HG02840 (cell line): ENCODE measurements at regions not wholly inside any gene's neighbourhood (a gene's known extent, or its start where the extent isn't known, plus 50 kb on each side); places are given as distances from the start of the nearest gene placed in this dataset.
"Not testable (repeated sequence)": the region's sequence is repeated elsewhere in the genome, so short reads cannot be mapped to it uniquely, and the experiment has no call there.

Experiments used
- ATAC-seq: cut with Tn5 transposase; IDR thresholded peaks from one replicate; pipeline ENCODE4 v1.9.1; 2021; ENCODE audit warnings: mild to moderate bottlenecking, moderate library complexity, moderate number of reproducible peaks; ENCODE audit not compliant: unreplicated experiment, low FRiP score

DNA sequence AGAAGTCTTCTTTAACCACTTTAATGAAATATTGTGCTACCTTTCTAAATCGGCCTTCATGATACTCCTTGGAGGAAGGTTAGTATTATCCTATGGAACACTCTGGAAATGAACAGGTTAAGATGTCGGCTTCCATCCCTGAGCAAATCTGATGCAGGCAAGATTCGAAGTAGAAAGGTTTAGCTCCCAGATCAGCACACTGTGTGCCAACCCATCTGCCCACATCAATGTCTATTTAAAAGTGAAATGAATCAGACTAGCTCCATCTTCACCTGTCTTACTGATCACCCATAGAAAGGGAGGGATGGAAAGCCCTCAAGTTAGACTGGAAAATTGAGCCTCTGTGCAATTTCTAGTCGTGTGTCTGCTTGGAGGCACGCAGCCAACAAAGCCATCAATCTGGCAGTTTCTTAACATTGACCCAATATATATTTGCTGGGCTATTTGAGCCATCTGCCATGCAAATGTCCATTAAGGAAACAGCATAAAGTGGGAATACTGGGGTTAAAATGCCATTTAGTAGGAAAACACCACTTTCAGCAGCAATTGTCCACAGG is 506.1 kb downstream of the RMST start:
- no peak for ATAC-seq

DNA sequence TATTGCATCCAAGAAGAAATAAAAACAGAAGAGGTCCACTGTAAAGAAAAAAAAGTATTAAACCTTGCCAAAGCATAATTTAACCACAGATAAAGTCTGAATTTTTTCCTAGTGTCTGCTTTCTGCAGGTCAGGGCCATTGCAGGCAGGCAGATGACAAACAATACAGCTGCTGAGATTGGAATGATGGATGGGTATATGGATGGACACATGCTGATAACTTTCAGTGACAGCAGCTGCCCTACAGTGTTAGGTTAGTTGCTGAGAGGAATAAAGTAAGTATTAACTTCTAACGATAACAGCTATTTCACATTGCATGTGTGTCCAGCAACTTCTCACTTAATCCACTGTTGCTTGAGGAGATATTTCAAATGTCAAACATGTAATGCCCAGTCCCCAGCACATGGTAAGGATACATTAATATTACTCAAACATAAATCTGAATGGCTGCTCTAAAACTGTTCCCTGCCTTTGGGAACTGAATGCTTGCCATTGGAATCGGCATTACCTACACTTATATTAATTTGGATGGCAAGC is 515.3 kb downstream of the RMST start:
- ATAC-seq, result no peak

GRCh38 chr12:97982684-97983083 is 520.1 kb downstream of the RMST start:
- ATAC-seq, result no peak

DNA sequence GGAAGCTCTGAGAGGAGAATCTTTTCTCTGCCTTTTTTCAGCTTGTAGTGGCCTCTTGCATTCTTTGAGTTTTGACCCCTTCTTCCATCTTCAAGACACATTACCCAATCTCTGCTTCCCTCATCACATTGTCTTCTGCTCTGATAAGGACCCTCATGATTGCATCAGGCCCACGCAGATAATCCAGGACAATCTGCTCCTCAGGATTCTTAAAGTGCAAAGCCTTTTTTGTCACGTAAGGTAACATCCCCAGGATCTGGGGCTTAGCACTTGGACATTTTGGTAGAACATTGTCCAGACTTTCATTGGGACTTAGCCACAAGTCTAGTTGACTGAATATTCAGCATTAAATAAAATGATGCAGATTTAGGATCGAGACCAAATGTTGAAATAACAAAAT is 521.2 kb downstream of the RMST start:
- no peak for ATAC-seq

- no peak for ATAC-seq
These were observed 521.8 kb downstream of the RMST start for GRCh38 chr12:97984436-97984835.

DNA sequence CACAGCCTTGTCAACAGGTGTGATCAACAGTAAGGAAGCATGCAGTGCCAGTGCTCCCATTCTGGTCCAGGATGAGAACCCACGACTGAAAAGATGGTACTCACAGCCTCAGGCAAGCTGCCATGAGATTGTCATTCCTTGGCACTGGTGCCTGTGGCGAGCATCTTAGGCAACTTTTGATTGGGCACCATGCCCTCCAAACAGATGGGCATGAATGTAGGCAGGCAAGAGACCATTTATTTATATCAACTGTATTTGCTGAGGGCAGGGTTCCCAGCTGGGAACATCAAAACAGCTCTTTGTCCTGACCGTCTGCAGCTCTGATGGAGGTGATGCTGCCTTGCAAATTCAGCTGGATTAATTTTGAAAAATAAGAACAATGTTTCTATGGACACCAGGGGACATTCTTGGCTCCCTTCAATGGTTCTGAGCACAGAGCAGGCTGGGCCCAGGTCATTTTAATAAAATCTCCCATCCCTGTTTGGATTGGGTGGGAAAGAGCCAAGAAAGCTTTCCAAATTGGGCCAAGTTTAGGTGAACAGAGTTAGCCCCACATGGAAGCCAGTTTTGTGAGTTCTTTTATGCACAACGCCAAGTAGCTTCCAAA is 522.5 kb downstream of the RMST start:
- ATAC-seq, result no peak

- no peak for ATAC-seq
These were observed 523.2 kb downstream of the RMST start for GRCh38 chr12:97985834-97986233.

GRCh38 chr12:97988588-97988987 is 526.0 kb downstream of the RMST start:
- ATAC-seq, result not testable (repeated sequence)

DNA sequence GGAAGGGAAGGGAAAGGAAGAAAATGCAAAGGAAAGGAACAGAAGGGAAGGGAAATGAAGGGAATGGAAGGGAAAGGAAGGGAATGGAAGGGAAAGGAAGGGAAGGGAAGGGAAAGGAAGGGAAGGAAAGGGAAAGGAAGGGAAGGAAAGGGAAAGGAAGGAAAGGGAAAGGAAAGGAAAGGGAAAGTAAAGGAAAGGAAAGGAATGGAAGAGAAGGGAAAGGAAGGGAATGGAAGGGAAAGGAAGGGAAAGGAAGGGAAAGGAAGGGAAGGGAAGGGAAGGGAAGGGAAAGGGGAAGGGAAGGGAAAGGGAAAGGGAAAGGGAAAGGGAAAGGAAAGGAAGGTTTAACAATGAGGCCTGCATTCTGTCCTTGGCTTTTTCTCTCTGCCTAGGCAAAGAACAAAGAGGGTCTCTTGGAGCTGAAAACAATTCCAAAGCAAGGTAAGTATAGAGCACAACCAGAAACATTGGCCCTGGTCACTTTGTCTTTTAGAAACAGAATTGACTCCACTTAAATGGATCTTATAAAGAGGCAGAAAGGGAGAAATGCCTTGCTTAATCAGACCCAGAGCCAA is 525.9 kb upstream of the TMPO start:
- no peak for ATAC-seq

- no peak for ATAC-seq
These were observed 520.5 kb upstream of the TMPO start for GRCh38 chr12:97994746-97995484.

GRCh38 chr12:97995559-97995958 is 519.8 kb upstream of the TMPO start:
- ATAC-seq, result no peak

- ATAC-seq, result no peak
These were observed 514.0 kb upstream of the TMPO start for GRCh38 chr12:98001430-98001829.

- no peak for ATAC-seq
These were observed 512.4 kb upstream of the TMPO start for GRCh38 chr12:98002887-98003493.

- no peak for ATAC-seq
These were observed 507.4 kb upstream of the TMPO start for GRCh38 chr12:98007963-98008362.

DNA sequence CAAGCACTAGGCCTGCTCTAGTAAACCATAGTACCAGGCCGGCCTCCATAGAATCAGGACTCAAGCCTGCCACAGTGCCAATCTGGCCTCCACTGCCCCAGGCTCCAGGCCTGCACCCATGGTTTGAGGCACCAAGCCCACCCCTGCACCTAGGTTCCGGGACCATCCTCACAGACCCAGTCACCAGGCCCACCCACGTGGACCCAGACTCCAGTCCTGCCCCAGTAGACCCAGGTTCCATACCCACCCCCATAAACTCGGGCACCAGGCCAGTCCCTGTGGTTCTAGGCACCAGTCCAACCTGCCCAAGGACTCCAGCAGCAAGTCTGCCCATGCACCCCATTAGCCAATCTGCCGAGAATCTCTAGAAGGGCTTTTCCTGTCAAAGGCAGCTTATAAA is 501.8 kb upstream of the TMPO start:
- ATAC-seq, result no peak

- ATAC-seq, result no peak
These were observed 496.6 kb upstream of the TMPO start for GRCh38 chr12:98018836-98019235.

GRCh38 chr12:98020376-98020775 is 495.0 kb upstream of the TMPO start:
- ATAC-seq, result no peak

DNA sequence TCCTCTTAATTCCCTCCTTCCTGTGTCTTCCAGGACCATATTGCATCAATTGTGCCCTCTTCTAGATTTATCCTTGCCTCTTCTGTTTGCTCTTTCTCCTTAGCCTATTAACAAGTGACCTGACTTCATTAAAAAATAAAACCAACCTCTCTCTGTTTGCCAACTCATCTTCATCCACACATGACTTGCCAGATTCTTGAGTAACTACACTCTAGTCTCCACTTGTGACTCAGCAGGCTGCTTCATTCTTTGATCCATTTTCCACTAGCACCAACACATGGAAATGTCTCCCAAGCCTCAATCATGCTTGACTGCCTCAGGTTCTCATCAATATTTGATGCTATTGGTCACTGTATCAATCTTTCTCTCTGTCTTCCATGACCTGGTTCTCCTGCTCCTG is 492.4 kb upstream of the TMPO start:
- no peak for ATAC-seq

DNA sequence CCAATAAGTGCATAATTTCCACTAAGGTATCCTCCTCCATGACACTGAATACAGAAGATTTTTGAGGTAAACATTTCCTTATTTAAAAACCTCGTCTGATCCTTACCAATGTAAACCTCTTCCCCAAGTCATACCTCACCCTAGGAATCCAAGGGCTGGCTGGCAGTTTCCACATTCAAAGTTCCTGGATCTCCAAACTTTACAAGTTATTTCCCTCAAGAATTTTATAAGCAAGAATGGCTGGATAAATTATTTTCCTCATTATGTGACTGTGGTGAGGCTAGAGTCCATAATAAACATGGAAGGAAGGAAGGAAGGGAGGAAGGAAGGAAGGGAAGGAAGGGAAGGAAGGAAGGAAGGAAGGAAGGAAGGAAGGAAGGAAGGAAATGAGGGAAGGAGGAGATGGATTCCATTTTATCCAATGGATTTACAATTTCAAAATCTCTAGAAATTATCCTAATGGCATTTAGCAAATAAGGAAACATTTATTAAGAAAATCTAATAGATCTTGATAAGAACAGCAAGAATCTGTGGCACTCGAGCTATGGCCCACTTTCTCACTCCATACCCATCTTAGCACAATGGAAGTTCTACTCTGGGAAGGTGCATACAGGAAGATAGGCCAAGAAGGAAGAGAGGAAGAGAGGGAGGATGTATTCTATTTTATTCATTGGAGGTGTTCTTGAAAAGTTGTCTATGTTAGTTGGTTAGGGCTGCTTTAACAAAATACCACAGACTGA is 477.8 kb upstream of the TMPO start:
- no peak for ATAC-seq

- no peak for ATAC-seq
These were observed 472.7 kb upstream of the TMPO start for GRCh38 chr12:98042668-98043067.
